Gastroesophageal sphincter (tissue), 3 donors: ENCODE measurements at regions not wholly inside any gene's neighbourhood (a gene's known extent, or its start where the extent isn't known, plus 50 kb on each side); places are given as distances from the start of the nearest gene placed in this dataset.

Source experiments
- CTCF ChIP-seq, 4 experiments: fragments of 200-600 bp in 2 of 4; fragments of 450-650 bp in 2 of 4; sonication (generic) in 1 of 4; IDR thresholded peaks; one replicate each; pipeline ENCODE4 v1.5.1; 2017 to 2019; ENCODE audit warnings: antibody characterized with exemption in 4 of 4, mild to moderate bottlenecking in 2 of 4, moderate library complexity in 2 of 4
- EP300 ChIP-seq: sonication (generic); formaldehyde crosslinking; IDR thresholded peaks from one replicate; pipeline ENCODE4 v1.6.1; 2017; ENCODE audit warnings: antibody characterized with exemption, mild to moderate bottlenecking
- POLR2A ChIP-seq, 2 donors: fragments of 450-650 bp; IDR thresholded peaks; one replicate each; pipeline ENCODE4 v1.6.1; 2017; ENCODE audit warnings: antibody characterized with exemption in 2 of 2, mild to moderate bottlenecking in 2 of 2, moderate library complexity in 1 of 2
- POLR2AphosphoS5 ChIP-seq: sonication (generic); formaldehyde crosslinking; IDR thresholded peaks from one replicate; pipeline ENCODE4 v1.6.1; 2017; ENCODE audit warnings: antibody characterized with exemption

- TF ChIP-seq CTCF (IDR thresholded peaks at IDR 0.05) (no peak), EP300 (no peak), POLR2A (IDR thresholded peaks at IDR 0.05) (no peak), POLR2AphosphoS5 (no peak)
Measured at GRCh38 chr5:104352954-104353353, 790.4 kb upstream of the NUDT12 start.
